K562 (cell line): ENCODE measurements at regions not wholly inside any gene's neighbourhood (a gene's known extent, or its start where the extent isn't known, plus 50 kb on each side); places are given as distances from the start of the nearest gene placed in this dataset.

ENCODE experiments used
- ATAC-seq: fragments of 200-7000 bp; cut with Tn5 transposase; 3 replicates; pipeline ENCODE4 v1.9.1; 2020; ENCODE audit warnings: moderate library complexity
- BruUV-seq: library from RNA; stranded (reverse); fragments of 400-500 nt; replicated peaks from 2 replicates; lab custom pipeline; 2021; lab: Mats Ljungman, UMichigan
- CTCF ChIA-PET: fragments of 300-600 bp; formaldehyde crosslinking; extraction: SDS; loops from one replicate; lab custom pipeline; 2021; ENCODE audit warnings: low intra/inter-chr PET ratio; lab: Yijun Ruan, JAX
- POLR2A ChIA-PET: fragments of 300-600, 350-650 bp; sonication (Branson Sonifier 250); formaldehyde crosslinking; extraction: SDS; loops from one replicate; lab custom pipeline; 2021; ENCODE audit warnings: antibody characterized with exemption, inconsistent platforms; lab: Yijun Ruan, JAX
- DNase-seq, 4 experiments: peaks; one replicate each; pipeline versions ENCODE4 v3.0.0 to v3.0.0-alpha.2; 2011 to 2018; ENCODE audit warnings: low spot score in 3 of 4, mixed read lengths in 3 of 4; ENCODE audit errors: extremely low read depth in 1 of 4
- FAIRE-seq: peaks from 2 replicates; lab custom pipeline; 2011; peaks lifted over from hg19 to GRCh38; lab: Jason Lieb, UNC
- H2AFZ ChIP-seq: 2 replicates; pipeline ENCODE4 v1.6.0; 2011; ENCODE audit warnings: low read depth, low read length, control low read depth, inconsistent platforms
- H3K27ac ChIP-seq: fragments of 200-600 bp; 3 replicates; pipeline ENCODE4 v1.8.0; 2011; ENCODE audit warnings: low read depth, mild to moderate bottlenecking, control low read depth, inconsistent platforms, low read length, moderate library complexity, mixed read lengths; ENCODE audit errors: extremely low read depth
- H3K27me3 ChIP-seq, 2 experiments: fragments of 300-600 bp in 1 of 2; 2 replicates in 1 of 2; 3 replicates in 1 of 2; pipeline versions ENCODE4 v1.6.0 to v1.8.0; 2011; ENCODE audit warnings: inconsistent platforms in 2 of 2, low read length in 2 of 2, mild to moderate bottlenecking in 1 of 2, mixed read lengths in 1 of 2, moderate library complexity in 1 of 2; ENCODE audit not compliant: control insufficient read depth in 2 of 2, insufficient read depth in 2 of 2
- H3K36me3 ChIP-seq: fragments of 300-600 bp; 3 replicates; pipeline ENCODE4 v1.8.0; 2011; ENCODE audit warnings: mild to moderate bottlenecking, low read length, inconsistent platforms; ENCODE audit not compliant: control insufficient read depth, insufficient read depth
- H3K4me1 ChIP-seq, 2 experiments: fragments of 200-600 bp in 1 of 2; replicated peaks in 1 of 2; 2 replicates in 1 of 2; 3 replicates in 1 of 2; pipeline versions ENCODE4 v1.5.1 to v1.8.0; 2011; ENCODE audit warnings: inconsistent platforms in 2 of 2, low read length in 2 of 2, mild to moderate bottlenecking in 1 of 2, mixed read lengths in 1 of 2, moderate library complexity in 1 of 2; ENCODE audit not compliant: control insufficient read depth in 2 of 2, insufficient read depth in 2 of 2
- H3K4me2 ChIP-seq: 2 replicates; pipeline ENCODE4 v1.6.1; 2011; ENCODE audit warnings: low read length, control low read depth, inconsistent platforms, mixed read lengths; ENCODE audit not compliant: insufficient read depth
- H3K4me3 ChIP-seq: fragments of 200-600 bp; sonication (generic), shearing (Covaris generic); 2 replicates; pipeline ENCODE4 v1.5.1; 2016; ENCODE audit warnings: control low read depth, inconsistent platforms
- H3K79me2 ChIP-seq: fragments of 200-600 bp; 3 replicates; pipeline ENCODE4 v1.8.0; 2011; ENCODE audit warnings: low read length, inconsistent platforms; ENCODE audit not compliant: control insufficient read depth, insufficient read depth
- H3K9ac ChIP-seq, 2 experiments: 2 replicates each; pipeline versions ENCODE4 v1.6.0 to v1.6.1; 2011; ENCODE audit warnings: low read depth in 2 of 2, low read length in 2 of 2, control low read depth in 1 of 2, inconsistent platforms in 1 of 2, mild to moderate bottlenecking in 1 of 2, mixed read lengths in 1 of 2; ENCODE audit not compliant: insufficient read depth in 1 of 2
- H3K9me1 ChIP-seq: one replicate; pipeline ENCODE4 v1.6.0; 2011; ENCODE audit warnings: inconsistent platforms, mild to moderate bottlenecking, low read length, moderate library complexity; ENCODE audit not compliant: control insufficient read depth, insufficient read depth
- H3K9me3 ChIP-seq: replicated peaks from 2 replicates; pipeline ENCODE4 v1.5.1; 2011; ENCODE audit warnings: low read depth, low read length, inconsistent platforms; ENCODE audit not compliant: control insufficient read depth, insufficient read depth
- H4K20me1 ChIP-seq: replicated peaks from 2 replicates; pipeline ENCODE4 v1.6.1; 2011; ENCODE audit warnings: low read length, inconsistent platforms, mixed read lengths; ENCODE audit not compliant: control insufficient read depth, insufficient read depth
- ESRRA ChIP-seq: fragments of 450-650 bp; IDR thresholded peaks from 2 replicates; pipeline ENCODE4 v1.6.1; 2014; ENCODE audit warnings: low read depth, mild to moderate bottlenecking, moderate library complexity, borderline replicate concordance
- GABPA ChIP-seq: fragments of 200-800 bp; sonication (Bioruptor generic); conservative IDR thresholded peaks from 2 replicates; pipeline ENCODE4 v1.6.1; 2016; ENCODE audit warnings: low read depth, missing genetic modification characterization, missing compliant biosample characterization
- GABPB1 ChIP-seq: sonication (generic); formaldehyde crosslinking; IDR thresholded peaks from 2 replicates; pipeline ENCODE4 v1.8.0; 2022; ENCODE audit warnings: mild to moderate bottlenecking, missing genetic modification reagents
- HNRNPH1 ChIP-seq: fragments of 200-400 bp; formaldehyde crosslinking; optimal IDR thresholded peaks from 2 replicates; pipeline ENCODE3; 2017; ENCODE audit warnings: low read depth, mild to moderate bottlenecking, low read length, moderate library complexity
- MEIS2 ChIP-seq: fragments of 450-650 bp; IDR thresholded peaks from 2 replicates; pipeline ENCODE4 v1.6.1; 2014; ENCODE audit warnings: mild to moderate bottlenecking; ENCODE audit not compliant: partially characterized antibody
- NFE2L1 ChIP-seq: fragments of 450-650 bp; IDR thresholded peaks from 2 replicates; pipeline ENCODE4 v1.6.1; 2016; ENCODE audit warnings: missing genetic modification characterization, low read depth, mild to moderate bottlenecking, missing compliant biosample characterization, moderate library complexity, borderline replicate concordance
- PHF20 ChIP-seq: fragments of 450-650 bp; IDR thresholded peaks from 2 replicates; pipeline ENCODE4 v1.6.1; 2018; ENCODE audit not compliant: partially characterized antibody
- RBBP5 ChIP-seq: fragments of 200-600 bp; sonication (generic); IDR thresholded peaks from 2 replicates; pipeline ENCODE4 v1.6.1; 2012; ENCODE audit warnings: borderline replicate concordance, mild to moderate bottlenecking, low read length, control low read depth, inconsistent platforms; ENCODE audit not compliant: insufficient read depth, poor library complexity, severe bottlenecking
- RHOXF2B ChIP-seq: fragments of 250-450 bp; sonication (Bioruptor Pico); conservative IDR thresholded peaks from 2 replicates; pipeline ENCODE4 v1.5.1; 2021
- TAF7 ChIP-seq: fragments of 450-650 bp; IDR thresholded peaks from 2 replicates; pipeline ENCODE4 v1.6.1; 2016; ENCODE audit warnings: missing genetic modification characterization, missing compliant biosample characterization
- ZEB2 ChIP-seq: fragments of 450-650 bp; IDR thresholded peaks from 2 replicates; pipeline ENCODE4 v1.6.1; 2016
- ZFP1 ChIP-seq: fragments of 450-650 bp; formaldehyde crosslinking; IDR thresholded peaks from 2 replicates; pipeline ENCODE4 v1.4.0; 2020; ENCODE audit warnings: mild to moderate bottlenecking, mixed read lengths
- ZNF133 ChIP-seq: fragments of 250-450 bp; sonication (Bioruptor Pico); IDR thresholded peaks from 2 replicates; pipeline ENCODE4 v1.4.0; 2020; ENCODE audit warnings: mild to moderate bottlenecking
- ZNF165 ChIP-seq: fragments of 250-450 bp; sonication (Bioruptor Pico); IDR thresholded peaks from 2 replicates; pipeline ENCODE4 v1.4.0; 2020; ENCODE audit warnings: borderline replicate concordance
- ZNF197 ChIP-seq: fragments of 200-800 bp; sonication (Bioruptor generic); IDR thresholded peaks from 2 replicates; pipeline ENCODE4 v1.6.1; 2016; ENCODE audit warnings: low read depth, missing genetic modification characterization, missing compliant biosample characterization
- whole genome bisulfite sequencing: fragments of 100-300 bp; shearing (Covaris generic); methylation state at CpG from one replicate; pipeline ENCODE4 v1.1.6; 2016; ENCODE audit warnings: low coverage, mixed read lengths; ENCODE audit not compliant: insufficient coverage; ENCODE audit errors: missing lambda C conversion rate; 5-methylcytosine and 5-hydroxymethylcytosine counted together
- in situ Hi-C: fragments of 300-500 bp; cut with MboI; formaldehyde crosslinking; loops from 4 replicates; pipeline ENCODE4 v1.15.0; 2018; ENCODE audit warnings: inconsistent platforms, mixed read lengths
- intact Hi-C: fragments of 100-400 bp; cut with micrococcal nuclease; formaldehyde crosslinking; loops from 2 replicates; pipeline ENCODE4 v1.14.2; 2022
- TF ChIP-seq, protein P1 (sequence below): fragments of 250-450 bp; sonication (Bioruptor Pico); IDR thresholded peaks from 2 replicates; pipeline ENCODE4 v1.8.0; 2021; ENCODE audit warnings: mild to moderate bottlenecking, moderate library complexity
- TF ChIP-seq, protein P2 (sequence below), 2 experiments: fragments of 450-650 bp in 1 of 2; sonication (generic) in 1 of 2; formaldehyde crosslinking; conservative IDR thresholded peaks; 2 replicates each; pipeline versions ENCODE4 v1.4.0 to v1.8.1; 2020 to 2022; ENCODE audit warnings: mild to moderate bottlenecking in 1 of 2, missing genetic modification reagents in 1 of 2
- TF ChIP-seq, protein P3 (sequence below): sonication (generic); formaldehyde crosslinking; IDR thresholded peaks from 2 replicates; pipeline ENCODE4 v1.8.0; 2022; ENCODE audit warnings: mild to moderate bottlenecking, missing genetic modification reagents

DNA sequence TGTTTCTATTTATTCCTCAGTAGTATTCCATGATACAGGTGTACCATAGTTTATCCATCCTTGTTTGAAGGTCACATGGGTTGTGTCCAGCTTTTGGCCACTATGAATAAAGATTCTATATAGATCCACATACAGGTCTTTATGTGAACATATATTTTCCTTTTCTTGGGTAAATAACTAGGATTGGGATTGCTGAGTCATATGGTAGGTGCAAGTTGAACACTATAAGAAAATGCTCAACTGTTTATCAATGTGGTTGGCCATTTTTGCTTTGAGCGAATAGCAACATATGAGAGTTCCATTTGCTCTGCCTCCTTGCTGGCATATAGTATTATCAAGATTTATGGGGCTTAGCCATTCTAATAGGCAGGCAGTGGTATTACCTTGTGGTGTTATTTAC lies 170.2 kb upstream of the KCNJ15 start (continued):
- TF ChIP-seq NFE2L1 (tag) (0 out of 2 replicates have a peak, but pooled peaks have one; percentile 20), ZNF165 (CRISPR knock-in tag) (no peak), MEIS2 (peak; percentile 50)
- TF ChIP-seq, protein P1, sequence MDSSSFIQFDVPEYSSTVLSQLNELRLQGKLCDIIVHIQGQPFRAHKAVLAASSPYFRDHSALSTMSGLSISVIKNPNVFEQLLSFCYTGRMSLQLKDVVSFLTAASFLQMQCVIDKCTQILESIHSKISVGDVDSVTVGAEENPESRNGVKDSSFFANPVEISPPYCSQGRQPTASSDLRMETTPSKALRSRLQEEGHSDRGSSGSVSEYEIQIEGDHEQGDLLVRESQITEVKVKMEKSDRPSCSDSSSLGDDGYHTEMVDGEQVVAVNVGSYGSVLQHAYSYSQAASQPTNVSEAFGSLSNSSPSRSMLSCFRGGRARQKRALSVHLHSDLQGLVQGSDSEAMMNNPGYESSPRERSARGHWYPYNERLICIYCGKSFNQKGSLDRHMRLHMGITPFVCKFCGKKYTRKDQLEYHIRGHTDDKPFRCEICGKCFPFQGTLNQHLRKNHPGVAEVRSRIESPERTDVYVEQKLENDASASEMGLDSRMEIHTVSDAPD (CRISPR knock-in tag), result no peak
- TF ChIP-seq, all 486 proteins: peak for 8

DNA sequence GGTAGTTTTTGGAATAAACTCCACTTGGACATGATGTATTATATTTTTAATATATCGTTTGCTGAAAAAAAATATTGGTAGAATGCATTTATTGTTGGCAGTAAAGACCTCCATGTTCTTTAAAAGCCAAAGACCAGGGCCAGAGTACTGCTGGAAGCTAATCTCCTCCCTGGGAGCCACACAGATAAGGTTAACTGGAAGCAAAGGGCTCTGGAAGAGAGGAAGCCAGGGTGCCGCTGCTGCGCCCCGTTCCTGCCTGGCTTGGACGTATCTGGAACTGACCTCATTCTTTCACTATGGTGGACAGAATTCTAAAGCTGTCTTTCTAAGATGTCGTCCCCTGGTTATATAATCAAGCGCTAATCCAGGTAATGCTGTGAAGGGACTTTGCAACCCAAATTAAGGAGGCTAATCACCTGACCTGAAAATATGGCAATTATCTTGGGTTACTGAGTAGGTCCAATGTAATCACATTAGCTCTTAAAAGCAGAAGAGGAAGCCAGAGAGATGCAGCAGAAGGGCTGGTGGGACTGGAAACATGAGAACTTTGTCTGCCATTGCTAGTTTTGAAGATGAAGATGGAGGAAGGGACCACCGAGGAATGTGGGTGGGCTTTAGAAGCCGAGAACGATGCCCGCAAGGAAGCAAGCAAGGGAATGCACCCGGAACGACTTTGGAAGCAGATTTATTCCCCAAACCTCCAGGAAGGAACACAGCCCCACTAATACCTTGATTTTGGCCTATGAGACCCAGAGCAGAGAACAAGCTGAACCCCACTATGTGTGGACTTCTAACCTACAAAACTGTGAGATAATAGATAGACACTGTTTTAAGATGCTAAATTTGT lies 167.7 kb upstream of the KCNJ15 start:
- ChIA-PET CTCF (no interaction called here), POLR2A (interaction anchor here (0.7 to 2.4 kb wide), 11 partner anchors 11 to 124 kb away, joined by 3 to 11 read pairs (median 3); no protein-coding TSS in a partner anchor)
- ATAC-seq (peak; percentile 82), FAIRE-seq (peak; percentile 81), DNase-seq (peak; percentile 41 to 86 (median 64))
- H3K27ac ChIP-seq, result peak overlapping the region; percentile 86
- under 1% methylated on average over 13 of the region's 13 CpGs for WGBS
- H3K27me3 ChIP-seq, result no peaks in the 10 kb centered on the region
- H3K36me3 ChIP-seq, result peaks cover 10% of the 10 kb centered on the region; the same call in 1 of the 3 replicates
- peaks cover 8 to 27% of the 10 kb centered on the region in 2 experiments; a peak in 3 of 5 replicates for H3K4me1 ChIP-seq
- H3K4me3 ChIP-seq, result peak overlapping the region; percentile 17
- no peaks in the 10 kb centered on the region for H3K9me3 ChIP-seq
- H3K9me1 ChIP-seq, result no peaks in the 10 kb centered on the region
- H4K20me1 ChIP-seq, result no peaks in the 10 kb centered on the region
- in situ Hi-C loops, result no loop called here
- peak overlapping the region; percentile 86 for H3K4me2 ChIP-seq
- intact Hi-C loops, result loop anchor here (1.0 kb wide), 1 partner anchor 32 kb away; no protein-coding TSS in a partner anchor
- no TSS peak for BruUV-seq
- H3K79me2 ChIP-seq, result peaks cover 74% of the 10 kb centered on the region
- peak overlapping the region; percentile 75 for H2AFZ ChIP-seq
- H3K9ac ChIP-seq, result peak overlapping the region; percentile 50 to 62; a peak in 3 of 4 replicates
- TF ChIP-seq, protein P2, sequence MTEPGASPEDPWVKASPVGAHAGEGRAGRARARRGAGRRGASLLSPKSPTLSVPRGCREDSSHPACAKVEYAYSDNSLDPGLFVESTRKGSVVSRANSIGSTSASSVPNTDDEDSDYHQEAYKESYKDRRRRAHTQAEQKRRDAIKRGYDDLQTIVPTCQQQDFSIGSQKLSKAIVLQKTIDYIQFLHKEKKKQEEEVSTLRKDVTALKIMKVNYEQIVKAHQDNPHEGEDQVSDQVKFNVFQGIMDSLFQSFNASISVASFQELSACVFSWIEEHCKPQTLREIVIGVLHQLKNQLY (CRISPR knock-in tag; conservative IDR thresholded peaks at IDR 0.05), result no peak
- TF ChIP-seq, protein P3, sequence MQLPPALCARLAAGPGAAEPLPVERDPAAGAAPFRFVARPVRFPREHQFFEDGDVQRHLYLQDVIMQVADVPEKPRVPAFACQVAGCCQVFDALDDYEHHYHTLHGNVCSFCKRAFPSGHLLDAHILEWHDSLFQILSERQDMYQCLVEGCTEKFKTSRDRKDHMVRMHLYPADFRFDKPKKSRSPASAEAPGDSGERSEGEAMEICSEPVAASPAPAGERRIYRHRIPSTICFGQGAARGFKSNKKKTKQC (CRISPR knock-in tag), result no peak
- TF ChIP-seq ZEB2 (no peak), ZFP1 (no peak), ESRRA (no peak), HNRNPH1 (no peak), ZNF197 (no peak), GABPB1 (CRISPR knock-in tag) (no peak), GABPA (tag) (no peak; the same call in 1 of the 2 replicates), RBBP5 (peak; percentile 71), ZNF133 (CRISPR knock-in tag) (no peak), TAF7 (tag) (no peak), RHOXF2B (no peak), PHF20 (no peak)
